ENCODE measurements at regions not wholly inside any gene's neighbourhood (a gene's known extent, or its start where the extent isn't known, plus 50 kb on each side); places are given as distances from the start of the nearest gene placed in this dataset.
"Not testable (repeated sequence)": the region's sequence is repeated elsewhere in the genome, so short reads cannot be mapped to it uniquely, and the experiment has no call there.

- TF ChIP-seq POLR2A (IDR thresholded peaks at IDR 0.05; ENCODE audit: low read depth, low read length) (no peak), TAF1 (IDR thresholded peaks at IDR 0.05; ENCODE audit: borderline replicate concordance, low read depth, low read length) (no peak), POLR2AphosphoS5 (IDR thresholded peaks at IDR 0.05; ENCODE audit: low read depth, low read length) (no peak)
- no peak for FAIRE-seq
- no peak for DNase-seq (ENCODE audit: insufficient read length)
These were observed 80.9 kb upstream of the AFDN start for GRCh38 chr6:167745670-167746389.

DNA sequence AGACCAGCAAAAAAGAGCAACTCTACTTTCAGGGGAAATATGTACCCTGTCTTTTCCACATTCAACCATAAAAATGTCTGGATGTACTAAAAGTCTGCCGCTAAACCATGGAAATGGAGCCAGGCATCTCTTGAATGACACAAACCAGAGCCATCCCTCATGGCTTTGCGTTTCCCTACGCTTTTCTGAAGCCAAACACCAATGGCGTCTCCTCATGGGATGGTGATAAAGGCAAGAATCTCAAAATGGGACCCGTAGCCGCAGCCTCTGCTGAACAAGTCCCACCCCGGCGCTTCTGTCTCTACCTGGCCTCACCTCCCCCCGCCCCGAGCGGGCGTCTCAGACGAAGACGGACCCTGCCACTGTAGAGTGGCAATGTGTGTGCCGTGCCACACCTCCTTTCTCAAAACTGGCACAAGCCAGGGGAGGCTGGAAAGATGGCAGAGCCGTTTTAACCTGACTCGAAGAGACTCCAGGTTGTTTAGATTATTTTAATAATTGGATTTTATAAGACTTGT lies 80.3 kb upstream of the AFDN start:
- TF ChIP-seq POLR2AphosphoS5 (IDR thresholded peaks at IDR 0.05; ENCODE audit: low read depth, low read length), result no peak
- no peak for TF ChIP-seq POLR2A (IDR thresholded peaks at IDR 0.05; ENCODE audit: low read depth, low read length)
- TF ChIP-seq TAF1 (IDR thresholded peaks at IDR 0.05; ENCODE audit: borderline replicate concordance, low read depth, low read length), result no peak
- no peak for FAIRE-seq
- DNase-seq (ENCODE audit: insufficient read length), result no peak

- no peak for DNase-seq (ENCODE audit: insufficient read length)
- FAIRE-seq, result no peak
These were observed 79.7 kb upstream of the AFDN start for GRCh38 chr6:167746975-167747374.

GRCh38 chr6:167747645-167748044 lies 79.1 kb upstream of the AFDN start:
- no peak for TF ChIP-seq TAF1 (IDR thresholded peaks at IDR 0.05; ENCODE audit: borderline replicate concordance, low read depth, low read length)
- no peak for TF ChIP-seq POLR2AphosphoS5 (IDR thresholded peaks at IDR 0.05; ENCODE audit: low read depth, low read length)
- FAIRE-seq (no peak), DNase-seq (ENCODE audit: insufficient read length) (no peak)

More at GRCh38 chr6:167746975-167747374, 79.7 kb upstream of the AFDN start:
- TF ChIP-seq POLR2A (IDR thresholded peaks at IDR 0.05; ENCODE audit: low read depth, low read length), result no peak

GRCh38 chr6:167748046-167748445 lies 78.7 kb upstream of the AFDN start:
- DNase-seq (ENCODE audit: insufficient read length), result no peak
- no peak for FAIRE-seq
- TF ChIP-seq POLR2AphosphoS5 (IDR thresholded peaks at IDR 0.05; ENCODE audit: low read depth, low read length) (no peak), TAF1 (IDR thresholded peaks at IDR 0.05; ENCODE audit: borderline replicate concordance, low read depth, low read length) (no peak), POLR2A (IDR thresholded peaks at IDR 0.05; ENCODE audit: low read depth, low read length) (no peak)

GRCh38 chr6:167748458-167749379 lies 78.0 kb upstream of the AFDN start:
- FAIRE-seq, result no peak
- DNase-seq (ENCODE audit: insufficient read length), result no peak
- TF ChIP-seq POLR2AphosphoS5 (IDR thresholded peaks at IDR 0.05; ENCODE audit: low read depth, low read length) (no peak), POLR2A (IDR thresholded peaks at IDR 0.05; ENCODE audit: low read depth, low read length) (no peak), TAF1 (IDR thresholded peaks at IDR 0.05; ENCODE audit: borderline replicate concordance, low read depth, low read length) (no peak)

DNA sequence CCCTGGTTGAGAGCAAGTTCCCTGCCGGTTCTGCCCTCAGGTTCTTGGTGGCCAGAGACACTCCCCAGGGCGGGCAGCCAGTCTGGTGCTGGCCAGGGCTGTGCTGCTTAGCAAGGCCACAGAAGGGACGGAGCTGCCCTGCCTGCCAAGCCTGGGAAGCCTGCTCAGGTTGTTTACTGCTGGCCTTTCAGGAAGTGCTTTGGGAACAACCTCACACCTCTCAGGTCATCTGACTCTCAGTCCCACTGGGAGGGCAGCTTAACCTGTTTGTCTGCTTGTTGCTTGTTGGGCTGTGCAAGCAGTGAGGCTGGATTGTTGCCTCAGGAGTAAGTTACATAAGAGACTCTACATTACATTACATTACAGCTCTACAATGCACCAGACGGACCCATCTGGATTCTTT lies 75.8 kb upstream of the AFDN start:
- FAIRE-seq (no peak), DNase-seq (ENCODE audit: insufficient read length) (no peak)
- TF ChIP-seq POLR2AphosphoS5 (IDR thresholded peaks at IDR 0.05; ENCODE audit: low read depth, low read length) (no peak), TAF1 (IDR thresholded peaks at IDR 0.05; ENCODE audit: borderline replicate concordance, low read depth, low read length) (no peak), POLR2A (IDR thresholded peaks at IDR 0.05; ENCODE audit: low read depth, low read length) (no peak)

GRCh38 chr6:167751579-167752115 lies 75.1 kb upstream of the AFDN start:
- no peak for TF ChIP-seq POLR2AphosphoS5 (IDR thresholded peaks at IDR 0.05; ENCODE audit: low read depth, low read length)
- no peak for TF ChIP-seq POLR2A (IDR thresholded peaks at IDR 0.05; ENCODE audit: low read depth, low read length)
- TF ChIP-seq TAF1 (IDR thresholded peaks at IDR 0.05; ENCODE audit: borderline replicate concordance, low read depth, low read length), result no peak
- no peak for DNase-seq (ENCODE audit: insufficient read length)
- FAIRE-seq, result no peak

GRCh38 chr6:167753281-167753680 lies 73.4 kb upstream of the AFDN start:
- FAIRE-seq; DNase-seq (ENCODE audit: insufficient read length): not testable (repeated sequence)

DNA sequence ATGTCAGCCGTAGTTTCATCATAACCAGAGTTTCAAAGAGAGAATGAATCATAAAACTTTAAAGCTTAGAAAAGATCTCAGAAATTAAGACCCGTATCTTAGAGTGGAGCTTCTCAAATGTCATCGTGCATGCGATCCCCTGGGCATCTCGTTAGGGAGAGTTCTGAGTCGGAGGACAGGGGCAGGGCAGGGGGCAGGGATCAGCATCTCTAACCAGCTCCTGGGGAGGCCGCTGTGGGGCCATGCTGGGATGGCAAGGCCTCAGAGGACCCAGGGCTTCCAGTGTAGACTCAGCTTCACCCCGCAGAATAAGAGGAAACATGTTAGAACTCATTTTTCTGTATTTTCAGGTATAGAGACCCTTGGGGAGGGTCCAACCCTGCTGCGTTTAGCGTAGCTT lies 72.0 kb upstream of the AFDN start:
- TF ChIP-seq TAF1 (IDR thresholded peaks at IDR 0.05; ENCODE audit: borderline replicate concordance, low read depth, low read length), result no peak
- FAIRE-seq (no peak), DNase-seq (ENCODE audit: insufficient read length) (no peak)

DNA sequence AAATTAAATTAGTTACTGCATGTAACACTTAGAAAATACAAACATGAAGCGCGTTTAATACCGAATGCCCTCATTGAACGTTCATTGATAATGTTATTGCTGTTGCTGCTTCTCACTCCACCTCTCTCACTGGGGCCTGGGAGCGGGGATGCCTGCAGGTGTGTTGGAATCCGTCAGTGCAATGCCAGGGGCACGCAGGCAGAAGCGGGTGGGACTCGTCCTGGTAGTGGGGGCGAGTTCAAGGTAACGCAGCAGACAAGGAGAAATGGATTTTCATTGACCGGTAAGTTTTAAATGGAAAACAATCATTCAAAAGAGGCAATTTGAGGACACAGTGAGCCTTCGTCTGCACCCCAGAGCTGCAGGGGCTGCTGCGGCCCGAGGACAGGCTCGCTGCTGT lies 71.2 kb upstream of the AFDN start:
- DNase-seq (ENCODE audit: insufficient read length), result no peak
- TF ChIP-seq POLR2A (IDR thresholded peaks at IDR 0.05; ENCODE audit: low read depth, low read length) (no peak), POLR2AphosphoS5 (IDR thresholded peaks at IDR 0.05; ENCODE audit: low read depth, low read length) (no peak)

DNA sequence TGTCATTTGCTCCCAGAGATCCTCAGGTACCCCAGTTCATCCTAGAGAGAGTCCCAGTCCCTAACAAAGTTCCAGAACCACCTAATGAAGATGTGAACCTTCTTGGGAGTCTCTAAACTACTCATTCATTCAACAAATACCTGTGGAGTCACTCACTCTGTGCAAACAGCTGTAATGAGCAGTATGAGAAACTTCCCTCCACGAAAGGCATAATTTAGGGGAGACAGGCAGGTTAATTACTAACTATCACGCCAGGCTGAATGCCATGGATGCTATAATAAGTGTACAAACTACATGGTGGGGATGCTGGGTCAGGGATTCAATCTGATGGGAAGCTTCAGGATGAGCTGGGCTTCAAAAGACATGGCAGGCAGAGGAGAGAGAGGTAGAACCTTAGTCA lies 70.1 kb upstream of the AFDN start:
- no peak for DNase-seq (ENCODE audit: insufficient read length)
- no peak for TF ChIP-seq POLR2A (IDR thresholded peaks at IDR 0.05; ENCODE audit: low read depth, low read length)
- no peak for TF ChIP-seq POLR2AphosphoS5 (IDR thresholded peaks at IDR 0.05; ENCODE audit: low read depth, low read length)
- TF ChIP-seq TAF1 (IDR thresholded peaks at IDR 0.05; ENCODE audit: borderline replicate concordance, low read depth, low read length), result no peak
- FAIRE-seq, result no peak

More for the DNA sequence above, 71.2 kb upstream of the AFDN start:
- no peak for FAIRE-seq
